ENCODE measurements at regions not wholly inside any gene's neighbourhood (a gene's known extent, or its start where the extent isn't known, plus 50 kb on each side); places are given as distances from the start of the nearest gene placed in this dataset.
"Not testable (repeated sequence)": the region's sequence is repeated elsewhere in the genome, so short reads cannot be mapped to it uniquely, and the experiment has no call there.

- not testable (repeated sequence) for DNase-seq
Observed at GRCh38 chr9:63912451-63912850, 1372.6 kb downstream of the FOXD4L5 start.

- DNase-seq: not testable (repeated sequence)
Observed at GRCh38 chr9:63909076-63909475, 1375.9 kb downstream of the FOXD4L5 start.

- DNase-seq: not testable (repeated sequence)
Observed at GRCh38 chr9:63899637-63900190, 1385.3 kb downstream of the FOXD4L5 start.

GRCh38 chr9:63881386-63881785 is 1403.6 kb downstream of the FOXD4L5 start:
- not testable (repeated sequence) for DNase-seq

- not testable (repeated sequence) for DNase-seq
Observed at GRCh38 chr9:63876380-63876779, 1408.6 kb downstream of the FOXD4L5 start.

GRCh38 chr9:63859475-63860215 is 1425.4 kb downstream of the FOXD4L5 start:
- no peak for DNase-seq

GRCh38 chr9:63859090-63859474 is 1425.9 kb downstream of the FOXD4L5 start:
- DNase-seq: not testable (repeated sequence)

GRCh38 chr9:63853140-63853751 is 1431.8 kb downstream of the FOXD4L5 start:
- DNase-seq: not testable (repeated sequence)

GRCh38 chr9:63824804-63825203 is 1460.2 kb downstream of the FOXD4L5 start:
- not testable (repeated sequence) for DNase-seq

- DNase-seq: not testable (repeated sequence)
Observed at GRCh38 chr9:63823375-63824201, 1461.4 kb downstream of the FOXD4L5 start.

GRCh38 chr9:63822615-63823374 is 1462.2 kb downstream of the FOXD4L5 start:
- not testable (repeated sequence) for DNase-seq

GRCh38 chr9:63821293-63821692 is 1463.7 kb downstream of the FOXD4L5 start:
- DNase-seq: not testable (repeated sequence)

- DNase-seq: not testable (repeated sequence)
Observed at GRCh38 chr9:63820882-63821281, 1464.1 kb downstream of the FOXD4L5 start.

GRCh38 chr9:63820383-63820782 is 1464.6 kb downstream of the FOXD4L5 start:
- DNase-seq: not testable (repeated sequence)

GRCh38 chr9:63817622-63818518 is 1467.1 kb downstream of the FOXD4L5 start:
- DNase-seq: no peak

GRCh38 chr9:63816751-63817621 is 1468.0 kb downstream of the FOXD4L5 start:
- DNase-seq: no peak

- DNase-seq: not testable (repeated sequence)
Observed at GRCh38 chr9:63814970-63815669, 1469.9 kb downstream of the FOXD4L5 start.

GRCh38 chr9:63813391-63814021 is 1471.5 kb downstream of the FOXD4L5 start:
- DNase-seq: not testable (repeated sequence)

- DNase-seq: not testable (repeated sequence)
Observed at GRCh38 chr9:63812822-63813221, 1472.2 kb downstream of the FOXD4L5 start.

Measured in NCI-H1930 (cell line).